HG03575 (cell line): ENCODE measurements at regions not wholly inside any gene's neighbourhood (a gene's known extent, or its start where the extent isn't known, plus 50 kb on each side); places are given as distances from the start of the nearest gene placed in this dataset.

Experiments
- ATAC-seq: cut with Tn5 transposase; IDR thresholded peaks from one replicate; pipeline ENCODE4 v1.9.1; 2021; ENCODE audit not compliant: unreplicated experiment, insufficient number of reproducible peaks, low FRiP score; ENCODE audit errors: extremely low read depth

DNA sequence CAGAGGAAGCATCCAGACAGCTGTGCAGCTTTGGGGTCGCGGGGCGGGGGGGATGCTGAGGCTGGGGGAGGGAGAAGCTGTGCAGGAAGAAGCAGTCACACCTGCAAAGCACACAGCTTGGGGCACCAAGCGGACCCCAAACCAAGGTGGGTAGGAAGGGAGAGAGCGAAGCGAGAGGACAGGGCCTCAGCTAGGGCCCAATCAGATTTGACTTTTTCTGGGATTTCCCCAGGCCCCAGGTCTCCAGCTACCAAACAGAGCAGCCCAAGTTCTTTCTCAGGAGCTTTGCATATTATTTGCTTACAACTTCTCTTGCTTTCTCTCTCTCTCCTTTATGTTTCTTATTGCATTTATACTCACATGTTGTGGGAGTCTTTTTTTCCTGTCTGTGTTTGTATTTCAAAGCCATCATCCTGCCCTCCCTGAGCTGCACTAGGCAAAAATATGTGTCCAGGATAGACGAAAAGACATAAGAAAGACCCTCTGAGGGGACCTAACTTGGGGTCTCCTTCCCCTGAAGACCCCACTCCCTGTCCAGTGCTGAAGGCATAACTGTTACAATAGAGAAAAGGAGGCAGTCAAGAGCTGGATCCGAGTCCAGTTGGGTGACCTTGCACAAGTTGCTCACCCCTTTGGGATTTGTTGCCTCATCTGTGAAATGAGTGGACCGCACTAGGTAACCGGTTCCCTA is 50.6 kb upstream of the SMNDC1 start:
- no peak for ATAC-seq

DNA sequence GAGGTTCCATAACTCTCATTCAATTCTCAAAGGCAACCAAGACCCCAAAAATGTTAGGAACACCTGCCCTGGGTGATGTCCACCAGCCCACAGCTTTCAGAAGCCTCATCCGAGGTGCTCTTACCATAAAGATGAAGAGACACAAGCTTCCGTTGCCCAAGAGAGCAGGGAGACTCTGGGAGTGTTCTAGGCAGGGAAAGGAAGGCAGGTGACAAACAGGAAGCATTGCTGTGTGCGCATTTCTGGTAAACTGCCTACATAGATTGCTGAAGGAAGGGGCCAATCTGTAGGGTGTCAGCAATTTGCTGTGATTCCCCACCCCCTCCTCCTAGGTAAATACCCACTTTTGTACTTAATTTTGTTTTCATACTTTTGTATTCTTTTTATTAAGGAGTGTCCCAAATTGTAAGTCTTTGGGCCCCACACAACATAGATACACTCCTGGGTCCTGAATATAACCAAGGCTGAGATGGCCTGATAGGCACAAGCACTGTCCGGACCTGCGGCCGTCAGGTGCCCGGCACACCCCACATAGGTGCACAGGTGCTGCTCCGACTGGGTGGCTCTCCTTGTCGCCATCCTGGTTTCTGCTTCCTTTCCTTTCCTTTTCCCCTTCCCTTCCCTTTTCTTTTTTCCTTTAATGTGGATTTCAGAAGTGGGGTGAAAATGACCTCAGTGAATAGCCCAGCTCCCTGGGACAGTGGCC is 51.4 kb upstream of the SMNDC1 start:
- peak; percentile 2 for ATAC-seq

DNA sequence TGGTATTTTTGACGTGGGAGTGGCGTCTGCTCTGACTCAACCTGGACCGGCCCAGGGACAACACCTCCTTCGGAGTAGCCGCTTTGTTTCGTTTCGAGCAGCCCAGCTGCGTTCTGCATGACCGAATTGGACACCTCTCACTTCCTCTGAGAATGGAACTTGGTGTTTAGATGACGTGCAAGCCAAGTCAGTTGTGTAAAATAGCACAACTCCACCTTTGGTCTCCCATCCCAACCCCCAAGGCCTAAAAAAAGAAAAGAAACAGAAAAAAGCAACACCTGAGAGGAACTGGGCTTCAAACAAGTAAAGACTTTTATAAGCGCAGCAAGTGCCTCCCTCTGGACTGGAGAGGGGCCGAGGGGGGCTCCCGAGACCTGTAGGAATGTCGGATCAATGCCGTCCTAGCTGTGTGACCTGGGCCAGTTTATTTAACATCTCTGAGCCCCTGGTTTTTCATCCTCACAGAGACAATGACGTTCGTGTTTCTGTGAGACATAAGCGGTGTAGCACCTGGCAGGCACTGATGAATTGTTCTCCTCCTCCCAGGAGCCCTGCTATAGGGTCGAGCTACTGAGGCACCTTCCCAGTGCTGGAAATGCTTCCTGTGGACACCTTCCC is 52.0 kb upstream of the SMNDC1 start:
- ATAC-seq, result peak; percentile 72

GRCh38 chr10:110357252-110357780 is 52.6 kb upstream of the SMNDC1 start:
- no peak for ATAC-seq

- ATAC-seq, result no peak
Measured at GRCh38 chr10:110357871-110358270, 53.2 kb upstream of the SMNDC1 start.

- no peak for ATAC-seq
Measured at GRCh38 chr10:110358278-110358677, 53.6 kb upstream of the SMNDC1 start.

DNA sequence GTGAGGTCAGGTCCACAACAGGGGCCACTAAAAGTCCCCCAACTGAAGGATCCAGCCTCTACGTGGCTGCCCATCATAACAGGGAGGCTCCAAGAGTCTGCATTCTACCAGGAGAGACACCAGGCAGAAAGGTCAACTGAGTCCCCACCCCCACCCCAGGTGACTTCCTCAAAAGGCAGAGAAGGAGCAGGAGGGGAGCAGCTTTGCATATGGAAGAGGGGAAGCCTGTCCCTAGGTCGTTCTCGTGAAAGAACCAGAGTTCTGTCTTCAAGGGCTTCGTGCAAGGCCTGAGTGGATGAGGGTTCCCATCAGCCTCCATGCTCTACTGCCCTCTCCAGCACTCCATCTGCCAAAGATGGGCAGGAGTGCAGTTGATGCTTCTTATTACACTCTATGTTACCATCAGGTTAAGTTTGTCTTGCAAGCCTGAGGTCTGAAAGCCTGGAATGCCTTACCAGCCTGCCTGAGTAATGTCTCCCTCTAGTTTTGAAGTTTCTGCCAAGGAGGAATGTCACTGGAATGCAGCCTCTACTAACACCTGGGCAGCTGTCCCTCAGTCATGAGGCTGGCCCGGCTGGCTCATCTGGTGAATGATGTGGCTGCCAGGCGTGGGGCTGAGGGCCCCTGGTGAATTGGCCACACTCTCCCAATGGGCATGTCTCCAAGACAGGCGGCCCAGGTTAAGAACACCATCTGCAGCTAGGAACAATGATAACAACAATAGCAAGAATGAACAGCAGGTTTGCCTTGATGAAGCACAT is 54.3 kb upstream of the SMNDC1 start:
- ATAC-seq, result no peak

- no peak for ATAC-seq
Measured at GRCh38 chr10:110360857-110361474, 56.2 kb upstream of the SMNDC1 start.

- ATAC-seq, result no peak
Measured at GRCh38 chr10:110361800-110362456, 57.2 kb upstream of the SMNDC1 start.

GRCh38 chr10:110363572-110364411 is 59.1 kb upstream of the SMNDC1 start:
- ATAC-seq, result no peak

DNA sequence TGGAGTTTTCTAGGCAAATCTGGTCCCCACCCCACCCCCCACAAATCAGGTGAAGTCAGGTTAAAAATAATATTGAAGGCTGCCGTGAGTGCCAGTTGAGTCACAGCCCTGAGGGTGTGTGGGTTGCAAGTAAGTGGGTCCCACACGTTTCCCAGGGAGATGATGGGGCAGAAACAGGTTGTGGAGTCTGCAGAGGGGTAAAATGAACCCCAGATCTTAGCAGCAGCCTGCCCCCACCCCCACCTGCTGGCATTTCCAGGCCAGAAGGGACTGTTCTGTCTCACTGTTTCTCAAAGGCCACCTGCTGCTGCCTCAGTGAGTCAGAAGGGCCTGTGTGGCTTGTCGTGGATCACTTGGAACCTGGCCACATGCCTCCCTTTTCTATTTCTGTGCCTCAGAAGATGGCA is 59.8 kb upstream of the SMNDC1 start:
- no peak for ATAC-seq

DNA sequence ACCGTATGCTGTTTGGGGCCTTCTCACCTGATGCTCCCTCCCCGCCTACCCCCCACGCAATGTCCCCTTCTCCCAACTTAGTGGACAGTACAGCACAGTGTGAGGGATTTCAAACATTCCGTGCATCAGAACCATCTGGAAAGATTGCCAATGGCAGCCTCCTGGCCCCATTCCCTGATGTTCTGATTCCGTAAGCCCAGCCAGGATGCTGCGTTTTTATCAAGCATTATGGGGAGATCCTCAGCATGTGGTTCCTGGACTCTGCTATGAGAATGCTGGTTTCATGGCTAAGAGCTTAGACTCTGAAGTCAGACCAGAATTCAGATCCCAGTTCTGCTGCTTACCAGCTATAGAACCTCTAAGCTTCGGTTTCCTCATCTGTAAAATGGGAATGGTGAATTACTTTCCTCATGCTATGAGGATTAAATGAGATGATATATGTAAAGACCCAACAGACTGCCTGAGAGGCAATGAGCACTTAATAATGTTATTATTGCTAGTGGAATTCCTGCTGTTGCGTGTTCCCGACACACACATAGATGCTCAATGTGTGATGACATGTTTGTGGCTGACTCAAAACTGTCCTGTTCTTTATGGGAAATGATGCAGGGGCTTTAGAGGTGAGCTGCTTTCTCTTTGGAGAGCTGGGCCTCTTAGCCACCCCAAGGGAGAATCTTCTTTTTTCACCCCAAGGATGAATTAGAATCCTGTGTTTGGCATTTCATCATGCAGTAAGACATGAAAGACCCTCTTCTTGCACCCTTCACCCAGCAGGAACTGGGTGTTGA is 60.8 kb upstream of the SMNDC1 start:
- ATAC-seq, result no peak

DNA sequence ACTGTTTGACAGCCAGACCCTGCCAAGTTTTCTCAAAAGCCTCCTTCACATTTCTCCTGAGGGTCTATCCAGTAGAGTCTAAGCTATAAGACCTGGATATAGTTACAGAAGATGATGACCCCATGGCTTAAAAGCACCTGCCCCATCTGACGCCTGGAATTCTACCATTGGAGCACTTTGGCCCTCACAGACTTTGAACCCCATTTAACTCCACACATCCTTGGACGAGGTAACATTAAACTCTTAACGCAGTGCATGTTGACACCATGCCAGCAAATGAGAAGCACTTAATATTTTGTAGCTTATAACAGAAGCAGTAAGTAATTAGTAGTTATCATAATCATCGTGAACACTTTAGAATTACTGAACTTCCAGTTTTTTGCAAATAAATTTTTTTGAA is 61.9 kb upstream of the SMNDC1 start:
- ATAC-seq, result no peak

DNA sequence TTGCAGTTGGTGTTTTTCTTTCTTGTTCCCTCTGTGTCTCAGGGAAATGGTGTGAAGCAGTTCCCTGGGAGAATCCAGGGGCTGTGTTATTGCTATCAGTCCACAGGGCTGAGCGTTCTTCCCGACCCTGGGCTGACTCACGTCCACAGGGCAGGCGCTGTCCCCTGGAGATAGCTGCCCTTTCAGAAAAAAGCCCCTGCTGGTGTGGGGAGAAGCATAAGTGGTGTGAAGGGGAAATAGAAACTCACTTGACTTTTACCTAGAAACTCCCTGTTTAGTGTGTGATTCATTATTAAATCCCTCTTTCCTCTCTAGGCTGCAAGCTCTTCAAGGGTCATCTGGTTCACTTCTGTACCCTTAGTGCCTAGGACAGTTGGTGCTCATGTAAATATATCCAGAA is 63.3 kb upstream of the SMNDC1 start:
- peak; percentile 67 for ATAC-seq

- ATAC-seq, result no peak
Measured at GRCh38 chr10:110368556-110368955, 63.8 kb upstream of the SMNDC1 start.

- no peak for ATAC-seq
Measured at GRCh38 chr10:110370006-110370405, 65.3 kb upstream of the SMNDC1 start.

GRCh38 chr10:110372656-110373055 is 67.9 kb upstream of the SMNDC1 start:
- no peak for ATAC-seq
